Right lung (tissue), 2 donors: ENCODE measurements at regions not wholly inside any gene's neighbourhood (a gene's known extent, or its start where the extent isn't known, plus 50 kb on each side); places are given as distances from the start of the nearest gene placed in this dataset.

ENCODE experiments used
- DNase-seq, 2 donors: peaks; one replicate each; pipeline ENCODE4 v3.0.0-alpha.2; 2013

- DNase-seq = no peak
These were observed 337.3 kb upstream of the TBC1D5 start for GRCh38 chr3:18079739-18080138.

GRCh38 chr3:18079062-18079461 lies 336.6 kb upstream of the TBC1D5 start:
- no peak for DNase-seq

GRCh38 chr3:18077128-18077840 lies 334.9 kb upstream of the TBC1D5 start:
- no peak for DNase-seq

- no peak for DNase-seq
These were observed 333.9 kb upstream of the TBC1D5 start for GRCh38 chr3:18076301-18076700.

- no peak for DNase-seq
These were observed 333.4 kb upstream of the TBC1D5 start for GRCh38 chr3:18075799-18076198.

GRCh38 chr3:18071833-18072232 lies 329.4 kb upstream of the TBC1D5 start:
- DNase-seq = no peak

- no peak for DNase-seq
These were observed 328.5 kb upstream of the TBC1D5 start for GRCh38 chr3:18070944-18071343.

- no peak for DNase-seq
These were observed 327.8 kb upstream of the TBC1D5 start for GRCh38 chr3:18070231-18070630.

- no peak for DNase-seq
These were observed 327.1 kb upstream of the TBC1D5 start for GRCh38 chr3:18069568-18069967.

GRCh38 chr3:18066899-18067582 lies 324.6 kb upstream of the TBC1D5 start:
- DNase-seq = no peak

GRCh38 chr3:18064586-18064985 lies 322.2 kb upstream of the TBC1D5 start:
- no peak for DNase-seq

GRCh38 chr3:18062657-18063025 lies 320.2 kb upstream of the TBC1D5 start:
- no peak for DNase-seq

GRCh38 chr3:18061737-18062656 lies 319.6 kb upstream of the TBC1D5 start:
- no peak for DNase-seq

- DNase-seq = no peak
These were observed 316.2 kb upstream of the TBC1D5 start for GRCh38 chr3:18058666-18059065.

GRCh38 chr3:18057471-18058091 lies 315.1 kb upstream of the TBC1D5 start:
- no peak for DNase-seq

- DNase-seq = no peak
These were observed 312.2 kb upstream of the TBC1D5 start for GRCh38 chr3:18054625-18055024.

GRCh38 chr3:18051306-18051705 lies 308.9 kb upstream of the TBC1D5 start:
- no peak for DNase-seq

- DNase-seq = no peak
These were observed 306.7 kb upstream of the TBC1D5 start for GRCh38 chr3:18049096-18049495.

GRCh38 chr3:18047052-18047451 lies 304.6 kb upstream of the TBC1D5 start:
- no peak for DNase-seq

- DNase-seq = no peak
These were observed 303.9 kb upstream of the TBC1D5 start for GRCh38 chr3:18046131-18046915.
